Esophagus muscularis mucosa (tissue), 3 donors: ENCODE measurements at regions not wholly inside any gene's neighbourhood (a gene's known extent, or its start where the extent isn't known, plus 50 kb on each side); places are given as distances from the start of the nearest gene placed in this dataset.

Experiments
- POLR2A ChIP-seq: fragments of 450-650 bp; IDR thresholded peaks from one replicate; pipeline ENCODE4 v1.6.1; 2017; ENCODE audit warnings: antibody characterized with exemption, moderate library complexity, mild to moderate bottlenecking, low read depth
- POLR2AphosphoS5 ChIP-seq, 2 donors: sonication (generic); formaldehyde crosslinking; IDR thresholded peaks; one replicate each; pipeline ENCODE4 v1.6.1; 2017; ENCODE audit warnings: antibody characterized with exemption in 2 of 2
- TF ChIP-seq, protein P1 (sequence below), 3 experiments: fragments of 200-600 bp in 2 of 3; fragments of 450-650 bp in 1 of 3; sonication (generic) in 2 of 3; IDR thresholded peaks; one replicate each; pipeline ENCODE4 v1.5.1; 2017 to 2019; ENCODE audit warnings: antibody characterized with exemption in 3 of 3, mild to moderate bottlenecking in 2 of 3, moderate library complexity in 1 of 3

DNA sequence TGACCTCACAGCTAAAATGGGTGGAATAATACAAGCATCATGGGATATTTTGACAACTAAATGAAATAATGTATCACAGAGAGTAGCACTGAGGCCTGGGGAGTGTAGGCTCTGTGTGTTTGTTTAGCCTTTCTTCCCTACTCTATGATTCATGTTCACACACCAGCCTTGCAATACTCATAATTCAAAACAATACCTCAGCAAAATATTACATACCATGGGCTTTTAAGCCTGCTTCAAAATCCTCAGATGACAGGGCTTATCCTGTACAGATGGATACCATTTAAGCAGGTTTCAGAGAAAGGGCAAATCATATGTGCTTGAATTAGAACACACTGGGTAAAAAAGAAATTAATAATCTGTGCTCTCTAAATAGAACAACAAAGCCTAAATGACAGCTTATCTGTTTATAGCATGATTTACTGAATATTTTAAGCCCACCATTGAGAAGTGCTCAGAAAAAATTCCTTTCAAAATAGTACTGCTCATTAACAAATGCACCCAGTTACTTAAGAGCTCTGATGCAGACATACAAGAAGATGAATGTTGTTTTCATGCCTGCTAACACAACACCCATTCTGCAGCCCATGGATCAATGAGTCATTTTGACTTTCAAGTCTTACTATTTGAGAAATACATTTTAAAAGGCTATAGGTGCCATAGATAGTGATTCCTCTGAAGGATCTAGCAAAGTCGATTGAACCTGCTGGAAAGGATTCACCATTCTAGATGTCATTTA, 84.9 kb upstream of the ADAMTS20 start:
- TF ChIP-seq, protein P1, sequence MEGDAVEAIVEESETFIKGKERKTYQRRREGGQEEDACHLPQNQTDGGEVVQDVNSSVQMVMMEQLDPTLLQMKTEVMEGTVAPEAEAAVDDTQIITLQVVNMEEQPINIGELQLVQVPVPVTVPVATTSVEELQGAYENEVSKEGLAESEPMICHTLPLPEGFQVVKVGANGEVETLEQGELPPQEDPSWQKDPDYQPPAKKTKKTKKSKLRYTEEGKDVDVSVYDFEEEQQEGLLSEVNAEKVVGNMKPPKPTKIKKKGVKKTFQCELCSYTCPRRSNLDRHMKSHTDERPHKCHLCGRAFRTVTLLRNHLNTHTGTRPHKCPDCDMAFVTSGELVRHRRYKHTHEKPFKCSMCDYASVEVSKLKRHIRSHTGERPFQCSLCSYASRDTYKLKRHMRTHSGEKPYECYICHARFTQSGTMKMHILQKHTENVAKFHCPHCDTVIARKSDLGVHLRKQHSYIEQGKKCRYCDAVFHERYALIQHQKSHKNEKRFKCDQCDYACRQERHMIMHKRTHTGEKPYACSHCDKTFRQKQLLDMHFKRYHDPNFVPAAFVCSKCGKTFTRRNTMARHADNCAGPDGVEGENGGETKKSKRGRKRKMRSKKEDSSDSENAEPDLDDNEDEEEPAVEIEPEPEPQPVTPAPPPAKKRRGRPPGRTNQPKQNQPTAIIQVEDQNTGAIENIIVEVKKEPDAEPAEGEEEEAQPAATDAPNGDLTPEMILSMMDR (IDR thresholded peaks at IDR 0.05) = no peak
- TF ChIP-seq POLR2AphosphoS5 (IDR thresholded peaks at IDR 0.05) (no peak), POLR2A (no peak)
